ENCODE measurements at regions not wholly inside any gene's neighbourhood (a gene's known extent, or its start where the extent isn't known, plus 50 kb on each side); places are given as distances from the start of the nearest gene placed in this dataset.
A peak's percentile ranks its signal among the peaks of the same experiment; 100 is the strongest.

GRCh38 chr20:60718743-60719480 is 533.1 kb upstream of the CDH4 start:
- TF ChIP-seq POLR2AphosphoS2 (conservative IDR thresholded peaks at IDR 0.05; ENCODE audit: low read length): no peak
- no peak for TF ChIP-seq REST (IDR thresholded peaks at IDR 0.05)
- no peak for TF ChIP-seq CTCF (IDR thresholded peaks at IDR 0.05)
- TF ChIP-seq MAZ (IDR thresholded peaks at IDR 0.05; ENCODE audit: borderline replicate concordance, low read depth, low read length): no peak
- no peak for TF ChIP-seq RCOR1 (IDR thresholded peaks at IDR 0.05; ENCODE audit: low read depth, low read length)
- TF ChIP-seq POLR2A (IDR thresholded peaks at IDR 0.05; ENCODE audit: low read length): no peak
- TF ChIP-seq RAD21 (conservative IDR thresholded peaks at IDR 0.05 in 1 of 2, IDR thresholded peaks at IDR 0.05 in 1 of 2): 0 out of 5 replicates have a peak, but pooled peaks of 1 of the 2 experiments have one; percentile 11
- no peak for TF ChIP-seq USF2 (IDR thresholded peaks at IDR 0.05)
- no peak for TF ChIP-seq EP300 (IDR thresholded peaks at IDR 0.05)
- no peak for TF ChIP-seq RFX5 (IDR thresholded peaks at IDR 0.05)
- TF ChIP-seq HOXA7 (CRISPR knock-in tag; IDR thresholded peaks at IDR 0.05): no peak
